Neural progenitor cell (in vitro differentiated cells): ENCODE measurements at regions not wholly inside any gene's neighbourhood (a gene's known extent, or its start where the extent isn't known, plus 50 kb on each side); places are given as distances from the start of the nearest gene placed in this dataset.
"Not testable (repeated sequence)": the region's sequence is repeated elsewhere in the genome, so short reads cannot be mapped to it uniquely, and the experiment has no call there.

Source experiments
- EZH2 ChIP-seq: fragments of 200-600 bp; sonication (generic); IDR thresholded peaks from 2 replicates; pipeline ENCODE4 v1.6.1; 2017; ENCODE audit warnings: antibody characterized with exemption, mild to moderate bottlenecking, moderate library complexity
- TF ChIP-seq, protein P1 (sequence below): fragments of 200-600 bp; sonication (generic); IDR thresholded peaks from 2 replicates; pipeline ENCODE4 v1.5.1; 2017; ENCODE audit warnings: antibody characterized with exemption, mild to moderate bottlenecking

GRCh38 chr6:21796979-21797378 lies 203.4 kb downstream of the SOX4 start:
- TF ChIP-seq, protein P1, sequence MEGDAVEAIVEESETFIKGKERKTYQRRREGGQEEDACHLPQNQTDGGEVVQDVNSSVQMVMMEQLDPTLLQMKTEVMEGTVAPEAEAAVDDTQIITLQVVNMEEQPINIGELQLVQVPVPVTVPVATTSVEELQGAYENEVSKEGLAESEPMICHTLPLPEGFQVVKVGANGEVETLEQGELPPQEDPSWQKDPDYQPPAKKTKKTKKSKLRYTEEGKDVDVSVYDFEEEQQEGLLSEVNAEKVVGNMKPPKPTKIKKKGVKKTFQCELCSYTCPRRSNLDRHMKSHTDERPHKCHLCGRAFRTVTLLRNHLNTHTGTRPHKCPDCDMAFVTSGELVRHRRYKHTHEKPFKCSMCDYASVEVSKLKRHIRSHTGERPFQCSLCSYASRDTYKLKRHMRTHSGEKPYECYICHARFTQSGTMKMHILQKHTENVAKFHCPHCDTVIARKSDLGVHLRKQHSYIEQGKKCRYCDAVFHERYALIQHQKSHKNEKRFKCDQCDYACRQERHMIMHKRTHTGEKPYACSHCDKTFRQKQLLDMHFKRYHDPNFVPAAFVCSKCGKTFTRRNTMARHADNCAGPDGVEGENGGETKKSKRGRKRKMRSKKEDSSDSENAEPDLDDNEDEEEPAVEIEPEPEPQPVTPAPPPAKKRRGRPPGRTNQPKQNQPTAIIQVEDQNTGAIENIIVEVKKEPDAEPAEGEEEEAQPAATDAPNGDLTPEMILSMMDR: not testable (repeated sequence)
- not testable (repeated sequence) for TF ChIP-seq EZH2
